ENCODE measurements at regions not wholly inside any gene's neighbourhood (a gene's known extent, or its start where the extent isn't known, plus 50 kb on each side); places are given as distances from the start of the nearest gene placed in this dataset.

- no peak for TF ChIP-seq POLR2A (IDR thresholded peaks at IDR 0.05)
- no peak for TF ChIP-seq CTCF (IDR thresholded peaks at IDR 0.05)
Observed at GRCh38 chr2:82109418-82109817, 1804.9 kb upstream of the LRRTM1 start.

All from body of pancreas (tissue), 4 donors.